ENCODE measurements at regions not wholly inside any gene's neighbourhood (a gene's known extent, or its start where the extent isn't known, plus 50 kb on each side); places are given as distances from the start of the nearest gene placed in this dataset.

GRCh38 chr12:107327651-107328182, 234.4 kb upstream of the CRY1 start:
- no peaks in the 10 kb centered on the region for H3K36me3 ChIP-seq
- TF ChIP-seq POLR2AphosphoS5 (IDR thresholded peaks at IDR 0.05) (no peak), EP300 (IDR thresholded peaks at IDR 0.05) (no peak), CTCF (IDR thresholded peaks at IDR 0.05) (no peak), POLR2A (IDR thresholded peaks at IDR 0.05) (no peak)
- no peaks in the 10 kb centered on the region for H3K9me3 ChIP-seq
- DNase-seq (ENCODE audit: low spot score in 2 of 2), result no peak
- 73% methylated on average over 5 of the region's 5 CpGs for WGBS
- H3K27ac ChIP-seq, result no peak overlapping the region
- H3K4me1 ChIP-seq, result no peaks in the 10 kb centered on the region
- no peak overlapping the region for H3K4me3 ChIP-seq
- peaks cover 7% of the 10 kb centered on the region for H3K27me3 ChIP-seq

GRCh38 chr12:107328442-107329133, 235.2 kb upstream of the CRY1 start:
- peaks cover 7% of the 10 kb centered on the region for H3K27me3 ChIP-seq
- 66% methylated on average over 11 of the region's 11 CpGs for WGBS
- H3K4me1 ChIP-seq, result no peaks in the 10 kb centered on the region

GRCh38 chr12:107329569-107330324, 236.4 kb upstream of the CRY1 start:
- Histone ChIP-seq H3K9me3 (no peaks in the 10 kb centered on the region), H3K36me3 (no peaks in the 10 kb centered on the region), H3K4me1 (no peaks in the 10 kb centered on the region), H3K27ac (no peak overlapping the region), H3K4me3 (no peak overlapping the region), H3K27me3 (peaks cover 7% of the 10 kb centered on the region)
- no peak for TF ChIP-seq POLR2A (IDR thresholded peaks at IDR 0.05)
- TF ChIP-seq POLR2AphosphoS5 (IDR thresholded peaks at IDR 0.05), result no peak
- TF ChIP-seq EP300 (IDR thresholded peaks at IDR 0.05), result no peak
- no peak for TF ChIP-seq CTCF (IDR thresholded peaks at IDR 0.05)
- DNase-seq (ENCODE audit: low spot score in 2 of 2), result no peak
- 76% methylated on average over 1 of the region's 1 CpG for WGBS

More at GRCh38 chr12:107328442-107329133, 235.2 kb upstream of the CRY1 start:
- H3K27ac ChIP-seq, result no peak overlapping the region
- no peaks in the 10 kb centered on the region for H3K36me3 ChIP-seq
- TF ChIP-seq POLR2AphosphoS5 (IDR thresholded peaks at IDR 0.05) (no peak), POLR2A (IDR thresholded peaks at IDR 0.05) (no peak), CTCF (IDR thresholded peaks at IDR 0.05) (no peak), EP300 (IDR thresholded peaks at IDR 0.05) (no peak)
- no peaks in the 10 kb centered on the region for H3K9me3 ChIP-seq
- H3K4me3 ChIP-seq, result no peak overlapping the region
- no peak for DNase-seq (ENCODE audit: low spot score in 2 of 2)

- 59% methylated on average over 8 of the region's 8 CpGs for WGBS
- no peak overlapping the region for H3K4me3 ChIP-seq
- peaks cover 7% of the 10 kb centered on the region for H3K27me3 ChIP-seq
- no peak overlapping the region for H3K27ac ChIP-seq
- DNase-seq (ENCODE audit: low spot score in 2 of 2), result no peak
- TF ChIP-seq POLR2A (IDR thresholded peaks at IDR 0.05) (no peak), CTCF (IDR thresholded peaks at IDR 0.05) (no peak)
- no peaks in the 10 kb centered on the region for H3K4me1 ChIP-seq
- no peaks in the 10 kb centered on the region for H3K9me3 ChIP-seq
- no peaks in the 10 kb centered on the region for H3K36me3 ChIP-seq
Observed at GRCh38 chr12:107330831-107331431, 237.6 kb upstream of the CRY1 start.

- Histone ChIP-seq H3K4me3 (no peak overlapping the region), H3K27me3 (peaks cover 7% of the 10 kb centered on the region), H3K36me3 (no peaks in the 10 kb centered on the region), H3K4me1 (no peaks in the 10 kb centered on the region), H3K9me3 (no peaks in the 10 kb centered on the region), H3K27ac (no peak overlapping the region)
- no peak for TF ChIP-seq POLR2AphosphoS5 (IDR thresholded peaks at IDR 0.05)
- WGBS, result 93% methylated on average over 7 of the region's 9 CpGs
- no peak for DNase-seq (ENCODE audit: low spot score in 2 of 2)
Observed at GRCh38 chr12:107331471-107331870, 238.1 kb upstream of the CRY1 start.
